ACC112 (cell line): ENCODE measurements at regions not wholly inside any gene's neighbourhood (a gene's known extent, or its start where the extent isn't known, plus 50 kb on each side); places are given as distances from the start of the nearest gene placed in this dataset.

Source experiments
- H2AFZ ChIP-seq: fragments of 200-600 bp; sonication (generic); one replicate; pipeline ENCODE4 v1.6.0; 2017; ENCODE audit warnings: antibody characterized with exemption, low read length; ENCODE audit not compliant: unreplicated experiment
- H3K27ac ChIP-seq: fragments of 200-600 bp; sonication (generic); 2 replicates; pipeline ENCODE4 v1.5.1; 2014; ENCODE audit warnings: low read depth, mild to moderate bottlenecking, antibody characterized with exemption, low read length, moderate library complexity
- H3K27me3 ChIP-seq: fragments of 200-600 bp; sonication (generic); 2 replicates; pipeline ENCODE4 v1.6.1; 2014; ENCODE audit warnings: mild to moderate bottlenecking, antibody characterized with exemption, low read length, moderate library complexity, mixed read lengths; ENCODE audit not compliant: insufficient read depth
- H3K36me3 ChIP-seq: fragments of 200-600 bp; sonication (generic); 2 replicates; pipeline ENCODE4 v1.6.1; 2016; ENCODE audit warnings: mild to moderate bottlenecking, antibody characterized with exemption, low read length, moderate library complexity, mixed read lengths; ENCODE audit not compliant: insufficient read depth
- H3K4me1 ChIP-seq: fragments of 200-600 bp; sonication (generic); one replicate; pipeline ENCODE4 v1.6.1; 2016; ENCODE audit warnings: low read length, mixed read lengths; ENCODE audit not compliant: insufficient read depth, unreplicated experiment, control insufficient read depth
- H3K4me3 ChIP-seq: fragments of 200-600 bp; sonication (generic); 2 replicates; pipeline ENCODE4 v1.5.1; 2014; ENCODE audit warnings: mild to moderate bottlenecking, low read depth, low read length
- H3K79me2 ChIP-seq: fragments of 200-600 bp; sonication (generic); one replicate; pipeline ENCODE4 v1.6.0; 2016; ENCODE audit warnings: low read length; ENCODE audit not compliant: control insufficient read depth, unreplicated experiment, insufficient read depth

DNA sequence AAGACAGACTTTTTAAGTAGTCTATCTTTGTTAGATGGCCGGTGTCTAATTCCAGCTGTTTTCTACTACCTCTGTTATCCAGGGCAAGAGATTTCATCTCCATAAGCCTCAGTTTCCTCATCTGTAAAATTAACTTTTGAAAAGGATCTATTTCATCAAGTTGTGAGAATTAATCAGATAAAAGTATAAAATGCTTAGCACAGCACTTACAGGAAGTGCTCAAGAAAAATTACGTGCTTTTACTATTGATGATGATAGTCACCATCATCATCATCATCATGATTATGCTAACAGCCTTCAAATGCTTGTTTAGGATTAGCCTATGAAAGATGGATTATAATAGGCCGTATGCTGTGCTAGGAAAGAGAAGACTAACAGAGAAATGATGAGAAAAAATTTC, 76.2 kb downstream of the CYRIA start:
- Histone ChIP-seq H3K27ac (no peak overlapping the region), H3K36me3 (no peaks in the 10 kb centered on the region), H3K4me3 (no peak overlapping the region), H3K4me1 (no peaks in the 10 kb centered on the region), H2AFZ (no peak overlapping the region), H3K27me3 (no peaks in the 10 kb centered on the region), H3K79me2 (no peaks in the 10 kb centered on the region)

- no peaks in the 10 kb centered on the region for H3K36me3 ChIP-seq
- H3K4me3 ChIP-seq = no peak overlapping the region
Measured at GRCh38 chr2:16588565-16588964, 77.1 kb downstream of the CYRIA start.

GRCh38 chr2:16587601-16588000, 78.0 kb downstream of the CYRIA start:
- H3K27me3 ChIP-seq = no peaks in the 10 kb centered on the region
- H3K79me2 ChIP-seq = no peaks in the 10 kb centered on the region
- no peak overlapping the region for H3K4me3 ChIP-seq
- H2AFZ ChIP-seq = no peak overlapping the region
- no peak overlapping the region for H3K27ac ChIP-seq
- no peaks in the 10 kb centered on the region for H3K36me3 ChIP-seq
- no peaks in the 10 kb centered on the region for H3K4me1 ChIP-seq

More at GRCh38 chr2:16588565-16588964, 77.1 kb downstream of the CYRIA start:
- H3K4me1 ChIP-seq = no peaks in the 10 kb centered on the region
- H3K27me3 ChIP-seq = no peaks in the 10 kb centered on the region
- no peak overlapping the region for H2AFZ ChIP-seq
- no peaks in the 10 kb centered on the region for H3K79me2 ChIP-seq
- no peak overlapping the region for H3K27ac ChIP-seq

DNA sequence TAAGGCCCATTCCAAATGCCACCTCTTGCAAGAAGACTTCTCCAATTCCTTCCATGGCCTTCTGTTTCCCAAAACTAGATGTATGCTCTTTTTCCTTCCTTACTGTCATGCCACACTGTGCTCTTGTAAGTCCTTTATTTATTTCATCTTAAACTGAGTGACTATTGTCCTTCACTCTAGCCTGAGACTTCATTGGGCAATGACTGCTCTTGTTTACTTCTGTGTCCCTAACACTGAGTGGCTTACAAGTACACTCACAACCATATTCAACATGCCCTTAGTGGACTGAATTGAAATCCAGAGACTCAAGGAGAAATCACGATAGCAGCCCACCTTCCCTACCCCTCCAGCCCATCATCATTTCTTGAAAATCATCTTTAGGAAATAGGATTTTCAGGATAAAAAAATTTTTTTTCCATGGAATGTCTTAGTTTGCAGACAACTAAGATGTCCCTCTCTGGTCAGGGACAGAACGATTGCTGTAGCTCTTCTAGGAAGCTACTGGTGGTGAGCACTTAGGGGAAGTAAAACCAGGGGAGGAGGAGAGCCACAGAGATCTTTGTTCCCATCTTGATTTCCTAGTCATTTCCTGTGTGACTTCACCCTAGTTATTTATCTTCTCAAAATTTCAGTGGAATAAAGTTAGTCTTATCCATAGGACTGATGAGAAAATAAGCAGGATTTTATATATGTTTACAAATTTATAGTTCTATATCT, 80.7 kb downstream of the CYRIA start:
- H2AFZ ChIP-seq = no peak overlapping the region
- H3K4me3 ChIP-seq = no peak overlapping the region
- H3K27me3 ChIP-seq = no peaks in the 10 kb centered on the region
- H3K4me1 ChIP-seq = no peaks in the 10 kb centered on the region
- H3K79me2 ChIP-seq = no peaks in the 10 kb centered on the region
- H3K36me3 ChIP-seq = no peaks in the 10 kb centered on the region
- H3K27ac ChIP-seq = no peak overlapping the region

DNA sequence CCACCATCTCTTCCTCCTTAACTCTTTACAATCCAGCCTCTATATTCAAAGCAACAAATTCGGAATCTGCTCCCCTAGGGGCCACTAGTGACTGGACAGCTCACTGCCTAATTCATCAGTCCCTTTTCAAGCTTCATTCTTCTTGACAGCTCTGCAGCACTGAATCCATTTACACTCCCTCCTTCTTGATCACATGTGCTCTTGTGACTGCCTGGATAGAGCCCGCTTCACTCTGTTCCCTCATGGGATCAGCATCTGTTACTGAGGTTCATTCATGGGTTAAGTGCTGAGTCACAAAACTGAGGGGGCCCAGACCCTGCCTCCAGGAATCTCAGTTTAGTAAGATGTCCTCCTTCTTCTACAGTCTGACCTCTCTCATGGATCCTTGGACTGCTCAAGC, 81.5 kb downstream of the CYRIA start:
- Histone ChIP-seq H3K4me1 (no peaks in the 10 kb centered on the region), H2AFZ (no peak overlapping the region), H3K79me2 (no peaks in the 10 kb centered on the region), H3K36me3 (no peaks in the 10 kb centered on the region), H3K27me3 (no peaks in the 10 kb centered on the region), H3K27ac (no peak overlapping the region), H3K4me3 (no peak overlapping the region)

GRCh38 chr2:16581241-16581640, 84.4 kb downstream of the CYRIA start:
- H3K79me2 ChIP-seq = no peaks in the 10 kb centered on the region
- no peak overlapping the region for H3K4me3 ChIP-seq
- no peak overlapping the region for H3K27ac ChIP-seq
- no peaks in the 10 kb centered on the region for H3K4me1 ChIP-seq
- H3K27me3 ChIP-seq = no peaks in the 10 kb centered on the region
- no peaks in the 10 kb centered on the region for H3K36me3 ChIP-seq
- H2AFZ ChIP-seq = no peak overlapping the region

DNA sequence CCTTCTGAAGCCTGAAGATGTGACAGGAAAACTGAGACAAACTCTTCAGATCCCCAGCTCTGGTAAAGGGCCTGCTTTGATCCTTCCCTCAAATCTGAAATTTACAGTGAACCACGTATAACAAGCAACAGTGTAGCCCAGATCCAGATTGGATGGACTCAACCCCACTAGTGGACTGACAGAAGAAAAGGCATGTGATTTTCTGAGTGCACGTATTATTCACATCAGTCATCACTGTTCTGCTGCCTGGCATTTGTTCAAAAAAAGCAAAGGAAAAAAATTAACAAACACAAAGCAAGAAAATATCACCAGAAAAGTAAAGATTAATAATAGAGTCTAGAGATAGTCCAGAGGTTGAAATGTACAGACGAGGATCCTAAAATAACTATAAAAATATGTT, 87.6 kb downstream of the CYRIA start:
- H3K36me3 ChIP-seq = no peaks in the 10 kb centered on the region
- H3K27me3 ChIP-seq = no peaks in the 10 kb centered on the region
- H3K27ac ChIP-seq = no peak overlapping the region
- no peaks in the 10 kb centered on the region for H3K4me1 ChIP-seq
- H3K79me2 ChIP-seq = no peaks in the 10 kb centered on the region
- no peak overlapping the region for H2AFZ ChIP-seq
- H3K4me3 ChIP-seq = no peak overlapping the region

DNA sequence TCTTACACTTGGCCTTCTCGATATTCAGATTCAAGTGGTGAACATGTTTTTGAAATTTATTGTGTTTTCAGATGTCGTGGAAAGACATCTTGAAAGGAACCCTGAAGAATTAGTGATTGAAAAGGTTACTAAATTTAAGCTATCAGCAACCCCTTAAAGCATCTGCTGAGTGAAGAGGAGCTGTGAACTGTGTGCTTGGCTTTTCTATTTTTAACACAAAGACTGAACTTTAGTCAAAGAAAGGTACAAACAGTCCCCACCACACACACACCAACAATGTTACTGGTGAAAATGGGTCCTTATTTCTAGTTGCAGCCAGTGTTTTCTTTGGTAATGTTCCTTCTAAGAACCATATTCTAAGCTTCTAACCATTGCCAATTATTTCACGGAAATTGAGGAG, 95.1 kb downstream of the CYRIA start:
- Histone ChIP-seq H3K27me3 (no peaks in the 10 kb centered on the region), H3K4me1 (no peaks in the 10 kb centered on the region), H3K27ac (no peak overlapping the region), H2AFZ (no peak overlapping the region), H3K79me2 (no peaks in the 10 kb centered on the region), H3K4me3 (no peak overlapping the region), H3K36me3 (no peaks in the 10 kb centered on the region)

GRCh38 chr2:16568998-16569784, 96.4 kb downstream of the CYRIA start:
- H3K79me2 ChIP-seq = no peaks in the 10 kb centered on the region
- H2AFZ ChIP-seq = no peak overlapping the region
- no peaks in the 10 kb centered on the region for H3K4me1 ChIP-seq
- no peak overlapping the region for H3K4me3 ChIP-seq
- H3K27me3 ChIP-seq = no peaks in the 10 kb centered on the region
- H3K27ac ChIP-seq = no peak overlapping the region
- H3K36me3 ChIP-seq = no peaks in the 10 kb centered on the region

DNA sequence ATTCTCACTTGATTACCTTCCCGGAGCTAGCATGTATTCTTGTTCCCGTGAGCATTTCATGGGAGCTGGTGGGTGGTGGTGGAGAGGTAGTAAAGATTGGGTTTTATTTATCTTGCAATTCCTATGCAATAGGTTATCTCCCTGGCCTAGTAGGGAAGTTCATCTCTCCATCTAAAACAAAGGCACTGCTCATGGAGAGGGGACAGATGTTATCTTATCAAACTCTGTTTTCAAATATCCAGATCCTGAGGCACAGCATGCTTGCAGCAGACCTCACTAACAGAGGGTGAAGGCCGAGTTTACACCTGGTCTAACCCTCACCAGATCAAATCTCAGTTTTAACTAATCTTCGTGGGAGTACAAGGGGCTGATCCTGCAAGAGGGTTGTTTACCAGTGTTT, 98.9 kb downstream of the CYRIA start:
- Histone ChIP-seq H3K4me3 (no peak overlapping the region), H3K27ac (no peak overlapping the region), H3K79me2 (no peaks in the 10 kb centered on the region), H3K4me1 (no peaks in the 10 kb centered on the region), H3K27me3 (no peaks in the 10 kb centered on the region), H3K36me3 (no peaks in the 10 kb centered on the region), H2AFZ (no peak overlapping the region)

DNA sequence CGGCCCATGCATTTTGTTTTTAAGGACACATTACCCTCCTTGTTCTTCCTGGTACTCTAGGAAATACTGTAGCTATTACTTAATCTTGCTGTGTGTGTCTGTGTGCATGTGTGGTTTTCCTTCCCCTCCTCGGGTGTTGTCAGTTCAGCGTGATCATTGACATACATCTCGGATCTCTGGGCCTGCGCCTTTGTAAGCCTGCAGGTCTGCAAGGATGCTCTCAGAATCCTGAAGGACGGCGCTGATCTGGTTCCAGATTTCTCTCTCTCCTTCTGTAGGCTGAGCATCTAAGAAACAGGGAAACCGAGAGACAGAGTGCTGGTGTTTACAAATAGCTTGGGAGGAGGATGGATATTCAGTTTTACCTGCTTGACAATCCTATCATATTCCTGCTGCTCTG, 100.2 kb downstream of the CYRIA start:
- no peak overlapping the region for H2AFZ ChIP-seq
- H3K36me3 ChIP-seq = no peaks in the 10 kb centered on the region
- no peaks in the 10 kb centered on the region for H3K79me2 ChIP-seq
- no peaks in the 10 kb centered on the region for H3K27me3 ChIP-seq
- no peak overlapping the region for H3K4me3 ChIP-seq
- no peaks in the 10 kb centered on the region for H3K4me1 ChIP-seq
- H3K27ac ChIP-seq = no peak overlapping the region
